ENCODE measurements at regions not wholly inside any gene's neighbourhood (a gene's known extent, or its start where the extent isn't known, plus 50 kb on each side); places are given as distances from the start of the nearest gene placed in this dataset.

- TF ChIP-seq TAF1 (IDR thresholded peaks at IDR 0.05; ENCODE audit: low read depth, low read length) = no peak
- TF ChIP-seq POLR2AphosphoS5 (IDR thresholded peaks at IDR 0.05; ENCODE audit: low read depth, low read length) = no peak
- TF ChIP-seq POU2F2 (IDR thresholded peaks at IDR 0.05; ENCODE audit: low read depth, low read length) = no peak
- no peak for TF ChIP-seq POLR2A (IDR thresholded peaks at IDR 0.05; ENCODE audit: low read depth, low read length)
- TF ChIP-seq SPI1 (IDR thresholded peaks at IDR 0.05; ENCODE audit: low read depth, low read length) = no peak
- no peak for TF ChIP-seq PAX5 (IDR thresholded peaks at IDR 0.05; ENCODE audit: insufficient read depth, low read length, severe bottlenecking)
- FAIRE-seq (no peak), DNase-seq (ENCODE audit: insufficient read length, low spot score) (no peak)
Observed at GRCh38 chr2:128789776-128790455, 471.2 kb upstream of the HS6ST1 start.

- no peak for TF ChIP-seq SPI1 (IDR thresholded peaks at IDR 0.05; ENCODE audit: low read depth, low read length)
- no peak for TF ChIP-seq PAX5 (IDR thresholded peaks at IDR 0.05; ENCODE audit: insufficient read depth, low read length, severe bottlenecking)
- no peak for TF ChIP-seq TAF1 (IDR thresholded peaks at IDR 0.05; ENCODE audit: low read depth, low read length)
- FAIRE-seq = no peak
- no peak for DNase-seq (ENCODE audit: insufficient read length, low spot score)
Observed at GRCh38 chr2:128790541-128791001, 471.9 kb upstream of the HS6ST1 start.

GRCh38 chr2:128791120-128791984 lies 472.7 kb upstream of the HS6ST1 start:
- no peak for FAIRE-seq
- TF ChIP-seq POLR2AphosphoS5 (IDR thresholded peaks at IDR 0.05; ENCODE audit: low read depth, low read length) = no peak
- TF ChIP-seq POU2F2 (IDR thresholded peaks at IDR 0.05; ENCODE audit: low read depth, low read length) = no peak
- TF ChIP-seq SPI1 (IDR thresholded peaks at IDR 0.05; ENCODE audit: low read depth, low read length) = no peak
- TF ChIP-seq TAF1 (IDR thresholded peaks at IDR 0.05; ENCODE audit: low read depth, low read length) = no peak

GRCh38 chr2:128791985-128792320 lies 473.3 kb upstream of the HS6ST1 start:
- TF ChIP-seq POU2F2 (IDR thresholded peaks at IDR 0.05; ENCODE audit: low read depth, low read length) (no peak), TAF1 (IDR thresholded peaks at IDR 0.05; ENCODE audit: low read depth, low read length) (no peak), SPI1 (IDR thresholded peaks at IDR 0.05; ENCODE audit: low read depth, low read length) (no peak), PAX5 (IDR thresholded peaks at IDR 0.05; ENCODE audit: insufficient read depth, low read length, severe bottlenecking) (no peak), POLR2A (IDR thresholded peaks at IDR 0.05; ENCODE audit: low read depth, low read length) (no peak)
- DNase-seq (ENCODE audit: insufficient read length, low spot score) = no peak
- no peak for FAIRE-seq

More at GRCh38 chr2:128791120-128791984, 472.7 kb upstream of the HS6ST1 start:
- DNase-seq (ENCODE audit: insufficient read length, low spot score) = no peak

- DNase-seq (ENCODE audit: insufficient read length, low spot score) = no peak
- FAIRE-seq = peak; percentile 57
- no peak for TF ChIP-seq PAX5 (IDR thresholded peaks at IDR 0.05; ENCODE audit: insufficient read depth, low read length, severe bottlenecking)
- TF ChIP-seq SPI1 (IDR thresholded peaks at IDR 0.05; ENCODE audit: low read depth, low read length) = no peak
- TF ChIP-seq POLR2AphosphoS5 (IDR thresholded peaks at IDR 0.05; ENCODE audit: low read depth, low read length) = no peak
- no peak for TF ChIP-seq TAF1 (IDR thresholded peaks at IDR 0.05; ENCODE audit: low read depth, low read length)
- TF ChIP-seq POLR2A (IDR thresholded peaks at IDR 0.05; ENCODE audit: low read depth, low read length) = no peak
- TF ChIP-seq POU2F2 (IDR thresholded peaks at IDR 0.05; ENCODE audit: low read depth, low read length) = no peak
Observed at GRCh38 chr2:128792476-128793054, 473.9 kb upstream of the HS6ST1 start.

GRCh38 chr2:128793404-128793803 lies 474.7 kb upstream of the HS6ST1 start:
- FAIRE-seq (no peak), DNase-seq (ENCODE audit: insufficient read length, low spot score) (no peak)
- TF ChIP-seq PAX5 (IDR thresholded peaks at IDR 0.05; ENCODE audit: insufficient read depth, low read length, severe bottlenecking) (no peak), TAF1 (IDR thresholded peaks at IDR 0.05; ENCODE audit: low read depth, low read length) (no peak), SPI1 (IDR thresholded peaks at IDR 0.05; ENCODE audit: low read depth, low read length) (no peak), POLR2AphosphoS5 (IDR thresholded peaks at IDR 0.05; ENCODE audit: low read depth, low read length) (no peak)

- FAIRE-seq = no peak
- TF ChIP-seq SPI1 (IDR thresholded peaks at IDR 0.05; ENCODE audit: low read depth, low read length) (no peak), POLR2A (IDR thresholded peaks at IDR 0.05; ENCODE audit: low read depth, low read length) (no peak), POU2F2 (IDR thresholded peaks at IDR 0.05; ENCODE audit: low read depth, low read length) (no peak), POLR2AphosphoS5 (IDR thresholded peaks at IDR 0.05; ENCODE audit: low read depth, low read length) (no peak), PAX5 (IDR thresholded peaks at IDR 0.05; ENCODE audit: insufficient read depth, low read length, severe bottlenecking) (no peak)
- no peak for DNase-seq (ENCODE audit: insufficient read length, low spot score)
Observed at GRCh38 chr2:128794285-128794684, 475.6 kb upstream of the HS6ST1 start.

GRCh38 chr2:128796321-128796720 lies 477.7 kb upstream of the HS6ST1 start:
- FAIRE-seq (no peak), DNase-seq (ENCODE audit: insufficient read length, low spot score) (no peak)
- no peak for TF ChIP-seq SPI1 (IDR thresholded peaks at IDR 0.05; ENCODE audit: low read depth, low read length)
- no peak for TF ChIP-seq POLR2AphosphoS5 (IDR thresholded peaks at IDR 0.05; ENCODE audit: low read depth, low read length)
- TF ChIP-seq POU2F2 (IDR thresholded peaks at IDR 0.05; ENCODE audit: low read depth, low read length) = no peak
- no peak for TF ChIP-seq PAX5 (IDR thresholded peaks at IDR 0.05; ENCODE audit: insufficient read depth, low read length, severe bottlenecking)
- TF ChIP-seq POLR2A (IDR thresholded peaks at IDR 0.05; ENCODE audit: low read depth, low read length) = no peak
- TF ChIP-seq TAF1 (IDR thresholded peaks at IDR 0.05; ENCODE audit: low read depth, low read length) = no peak

GRCh38 chr2:128797092-128797491 lies 478.4 kb upstream of the HS6ST1 start:
- FAIRE-seq (no peak), DNase-seq (ENCODE audit: insufficient read length, low spot score) (no peak)
- TF ChIP-seq PAX5 (IDR thresholded peaks at IDR 0.05; ENCODE audit: insufficient read depth, low read length, severe bottlenecking) = no peak

- peak; percentile 26 for FAIRE-seq
- no peak for DNase-seq (ENCODE audit: insufficient read length, low spot score)
- no peak for TF ChIP-seq POLR2A (IDR thresholded peaks at IDR 0.05; ENCODE audit: low read depth, low read length)
- TF ChIP-seq POLR2AphosphoS5 (IDR thresholded peaks at IDR 0.05; ENCODE audit: low read depth, low read length) = no peak
- no peak for TF ChIP-seq TAF1 (IDR thresholded peaks at IDR 0.05; ENCODE audit: low read depth, low read length)
- no peak for TF ChIP-seq SPI1 (IDR thresholded peaks at IDR 0.05; ENCODE audit: low read depth, low read length)
- no peak for TF ChIP-seq PAX5 (IDR thresholded peaks at IDR 0.05; ENCODE audit: insufficient read depth, low read length, severe bottlenecking)
- TF ChIP-seq POU2F2 (IDR thresholded peaks at IDR 0.05; ENCODE audit: low read depth, low read length) = no peak
Observed at GRCh38 chr2:128797533-128797932, 478.9 kb upstream of the HS6ST1 start.
